Motor neuron (in vitro differentiated cells): ENCODE measurements at regions not wholly inside any gene's neighbourhood (a gene's known extent, or its start where the extent isn't known, plus 50 kb on each side); places are given as distances from the start of the nearest gene placed in this dataset.
A peak's percentile ranks its signal among the peaks of the same experiment; 100 is the strongest.

Experiments
- ATAC-seq, 8 experiments: fragments of 200-7000 bp; cut with Tn5 transposase; replicated peaks in 6 of 8; 2 replicates each; pipeline ENCODE4 v1.8.0; 2021; ENCODE audit warnings: mild to moderate bottlenecking in 8 of 8, moderate library complexity in 8 of 8
- H3K27ac ChIP-seq, 2 donors: fragments of 250-450 bp; sonication (Bioruptor Pico); 2 replicates each; pipeline ENCODE4 v1.9.0; 2021; ENCODE audit warnings: antibody characterized with exemption in 2 of 2, mild to moderate bottlenecking in 2 of 2, moderate library complexity in 1 of 2
- H3K4me1 ChIP-seq, 2 donors: fragments of 250-450 bp; sonication (Bioruptor Pico); replicated peaks in 1 of 2; 2 replicates each; pipeline ENCODE4 v1.6.1; 2021; ENCODE audit warnings: antibody characterized with exemption in 2 of 2, mild to moderate bottlenecking in 2 of 2, moderate library complexity in 1 of 2
- H3K4me3 ChIP-seq, 5 donors: fragments of 250-450 bp; sonication (Bioruptor Pico); 2 replicates each; pipeline ENCODE4 v1.9.0; 2021; ENCODE audit warnings: antibody characterized with exemption in 5 of 5, mild to moderate bottlenecking in 5 of 5, moderate library complexity in 4 of 5
- WGBS, 10 experiments: fragments of 450-650 bp; shearing (Covaris generic); methylation state at CpG; one replicate each; pipeline ENCODE4 v1.0.0; 2022; 5-methylcytosine and 5-hydroxymethylcytosine counted together
- in situ Hi-C, 9 experiments: fragments of 400-800 bp; cut with MboI; loops; one replicate each; pipeline ENCODE4 v1.15.0; 2021; ENCODE audit warnings: low sequenced_read_pairs in 9 of 9, low pct_unique_long_range_greater_than_20kb in 2 of 9; ENCODE audit not compliant: unreplicated experiment in 9 of 9

GRCh38 chr5:16350816-16351215 lies 114.8 kb downstream of the ZNF622 start:
- H3K4me3 ChIP-seq: no peak overlapping the region
- in situ Hi-C loops: no loop called here
- H3K4me1 ChIP-seq: no peaks in the 10 kb centered on the region
- H3K27ac ChIP-seq: no peak overlapping the region
- WGBS, 10 experiments: 6 to 80% (median 40%) methylated on average over 1 to 3 of the region's 3 CpGs; no CpG with 5 or more reads in 4 of the 10 experiments
- ATAC-seq: peak in 2 of 8 experiments; percentile 53 to 63

- Histone ChIP-seq H3K4me1 (no peaks in the 10 kb centered on the region), H3K27ac (no peak overlapping the region), H3K4me3 (no peak overlapping the region)
- in situ Hi-C loops: no loop called here
- WGBS, 10 experiments: 0 to 100% (median 40%) methylated on average over 1 of the region's 1 CpG; no CpG with 5 or more reads in 3 of the 10 experiments
- no peak for ATAC-seq
Measured at GRCh38 chr5:16346380-16346779, 119.2 kb downstream of the ZNF622 start.

- peak in 3 of 8 experiments; percentile 46 to 94 (median 92) for ATAC-seq
Measured at GRCh38 chr5:16345454-16345853, 120.1 kb downstream of the ZNF622 start.

GRCh38 chr5:16326137-16326536 lies 139.5 kb downstream of the ZNF622 start:
- 32 to 100% (median 90%) methylated on average over 1 to 7 of the region's 7 CpGs; no CpG with 5 or more reads in 1 of the 10 experiments for WGBS, 10 experiments
- Histone ChIP-seq H3K4me3 (no peak overlapping the region), H3K4me1 (no peaks in the 10 kb centered on the region), H3K27ac (no peak overlapping the region)
- no peak for ATAC-seq
- in situ Hi-C loops: no loop called here

More at GRCh38 chr5:16345454-16345853, 120.1 kb downstream of the ZNF622 start:
- WGBS, 10 experiments: 20 to 100% (median 94%) methylated on average over 1 of the region's 1 CpG; no CpG with 5 or more reads in 6 of the 10 experiments
- H3K4me1 ChIP-seq: no peaks in the 10 kb centered on the region
- H3K27ac ChIP-seq: no peak overlapping the region
- in situ Hi-C loops: no loop called here
- no peak overlapping the region for H3K4me3 ChIP-seq

- in situ Hi-C loops: no loop called here
- Histone ChIP-seq H3K27ac (no peak overlapping the region), H3K4me3 (no peak overlapping the region), H3K4me1 (peaks cover 0 to 3% of the 10 kb centered on the region in 2 donors)
- no peak for ATAC-seq
- 57 to 100% (median 92%) methylated on average over 1 of the region's 1 CpG; no CpG with 5 or more reads in 4 of the 10 experiments for WGBS, 10 experiments
Measured at GRCh38 chr5:16321284-16321683, 141.7 kb upstream of the MARCHF11 start.

- Histone ChIP-seq H3K27ac (no peak overlapping the region), H3K4me1 (peaks cover 8 to 23% of the 10 kb centered on the region in 2 donors), H3K4me3 (no peak overlapping the region)
- peak in 1 of 8 experiments; percentile 26 for ATAC-seq
- in situ Hi-C loops: no loop called here
- 0 to 100% (median 70%) methylated on average over 1 to 2 of the region's 2 CpGs for WGBS, 10 experiments
Measured at GRCh38 chr5:16315501-16315900, 135.9 kb upstream of the MARCHF11 start.

GRCh38 chr5:16313761-16314160 lies 134.2 kb upstream of the MARCHF11 start:
- 0 to 100% (median 75%) methylated on average over 2 to 3 of the region's 3 CpGs; no CpG with 5 or more reads in 1 of the 10 experiments for WGBS, 10 experiments
- in situ Hi-C loops: no loop called here
- ATAC-seq: no peak

GRCh38 chr5:16312785-16313184 lies 133.2 kb upstream of the MARCHF11 start:
- no peak overlapping the region for H3K27ac ChIP-seq
- H3K4me1 ChIP-seq: peaks cover 8 to 25% of the 10 kb centered on the region in 2 donors
- in situ Hi-C loops: no loop called here
- no peak overlapping the region for H3K4me3 ChIP-seq
- WGBS, 10 experiments: 0 to 80% (median 39%) methylated on average over 1 to 3 of the region's 3 CpGs; no CpG with 5 or more reads in 4 of the 10 experiments
- ATAC-seq: peak in 6 of 8 experiments; percentile 22 to 69 (median 58)

More at GRCh38 chr5:16313761-16314160, 134.2 kb upstream of the MARCHF11 start:
- Histone ChIP-seq H3K4me1 (peaks cover 8 to 23% of the 10 kb centered on the region in 2 donors), H3K4me3 (no peak overlapping the region), H3K27ac (no peak overlapping the region)

GRCh38 chr5:16311666-16312065 lies 132.1 kb upstream of the MARCHF11 start:
- no peak overlapping the region for H3K4me3 ChIP-seq
- in situ Hi-C loops: no loop called here
- no peak for ATAC-seq
- peaks cover 8 to 36% of the 10 kb centered on the region in 2 donors for H3K4me1 ChIP-seq
- 0 to 100% (median 89%) methylated on average over 1 to 2 of the region's 2 CpGs for WGBS, 10 experiments
- no peak overlapping the region for H3K27ac ChIP-seq

GRCh38 chr5:16306812-16307211 lies 127.2 kb upstream of the MARCHF11 start:
- Histone ChIP-seq H3K27ac (no peak overlapping the region), H3K4me3 (no peak overlapping the region), H3K4me1 (peaks cover 9 to 26% of the 10 kb centered on the region in 2 donors)
- ATAC-seq: peak in 5 of 8 experiments; percentile 88 to 96 (median 94)
- in situ Hi-C loops: no loop called here
- 0 to 33% (median 0%) methylated on average over 1 of the region's 1 CpG; no CpG with 5 or more reads in 4 of the 10 experiments for WGBS, 10 experiments

- in situ Hi-C loops: no loop called here
- WGBS, 10 experiments: 14 to 100% (median 93%) methylated on average over 1 to 6 of the region's 6 CpGs; no CpG with 5 or more reads in 1 of the 10 experiments
- no peak for ATAC-seq
- H3K27ac ChIP-seq: no peak overlapping the region
- no peak overlapping the region for H3K4me3 ChIP-seq
- H3K4me1 ChIP-seq: peaks cover 12 to 31% of the 10 kb centered on the region in 2 donors
Measured at GRCh38 chr5:16304846-16305245, 125.3 kb upstream of the MARCHF11 start.

GRCh38 chr5:16296946-16297345 lies 117.4 kb upstream of the MARCHF11 start:
- Histone ChIP-seq H3K27ac (no peak overlapping the region), H3K4me1 (peaks cover 3 to 5% of the 10 kb centered on the region in 2 donors), H3K4me3 (no peak overlapping the region)
- 0 to 80% (median 40%) methylated on average over 1 to 3 of the region's 3 CpGs for WGBS, 10 experiments
- no peak for ATAC-seq
- in situ Hi-C loops: no loop called here

GRCh38 chr5:16291894-16292293 lies 112.3 kb upstream of the MARCHF11 start:
- H3K27ac ChIP-seq: no peak overlapping the region
- in situ Hi-C loops: no loop called here
- no peaks in the 10 kb centered on the region for H3K4me1 ChIP-seq
- WGBS, 10 experiments: 6 to 100% (median 93%) methylated on average over 1 to 2 of the region's 2 CpGs
- H3K4me3 ChIP-seq: no peak overlapping the region
- ATAC-seq: no peak

- in situ Hi-C loops: no loop called here
- Histone ChIP-seq H3K27ac (no peak overlapping the region), H3K4me1 (no peaks in the 10 kb centered on the region), H3K4me3 (no peak overlapping the region)
- ATAC-seq: no peak
Measured at GRCh38 chr5:16291474-16291873, 111.9 kb upstream of the MARCHF11 start.
